NCI-H446 (cell line): ENCODE measurements at regions not wholly inside any gene's neighbourhood (a gene's known extent, or its start where the extent isn't known, plus 50 kb on each side); places are given as distances from the start of the nearest gene placed in this dataset.
"Not testable (repeated sequence)": the region's sequence is repeated elsewhere in the genome, so short reads cannot be mapped to it uniquely, and the experiment has no call there.

Experiments used
- DNase-seq, 2 experiments: peaks; one replicate each; lab custom pipeline; 2025; lab: John Stamatoyannopoulos, UW

GRCh38 chr12:116430911-116431565 lies 128.1 kb upstream of the MAP1LC3B2 start:
- no peak for DNase-seq

GRCh38 chr12:116431677-116432300 lies 127.4 kb upstream of the MAP1LC3B2 start:
- no peak for DNase-seq

- peak; percentile 74 to 88 for DNase-seq
Measured at GRCh38 chr12:116432314-116432750, 126.8 kb upstream of the MAP1LC3B2 start.

GRCh38 chr12:116433249-116433648 lies 125.9 kb upstream of the MAP1LC3B2 start:
- DNase-seq = no peak

- DNase-seq = peak in 1 of 2 experiments; percentile 10
Measured at GRCh38 chr12:116434155-116435011, 124.8 kb upstream of the MAP1LC3B2 start.

GRCh38 chr12:116435984-116436383 lies 123.2 kb upstream of the MAP1LC3B2 start:
- no peak for DNase-seq

GRCh38 chr12:116436561-116437249 lies 122.5 kb upstream of the MAP1LC3B2 start:
- DNase-seq = no peak

GRCh38 chr12:116441292-116441691 lies 117.9 kb upstream of the MAP1LC3B2 start:
- DNase-seq = no peak

GRCh38 chr12:116442304-116442703 lies 116.9 kb upstream of the MAP1LC3B2 start:
- no peak for DNase-seq

- no peak for DNase-seq
Measured at GRCh38 chr12:116442946-116443345, 116.2 kb upstream of the MAP1LC3B2 start.

GRCh38 chr12:116443821-116444589 lies 115.2 kb upstream of the MAP1LC3B2 start:
- DNase-seq = no peak

- DNase-seq = no peak
Measured at GRCh38 chr12:116444590-116444943, 114.6 kb upstream of the MAP1LC3B2 start.

GRCh38 chr12:116448165-116448739 lies 110.9 kb upstream of the MAP1LC3B2 start:
- DNase-seq = no peak

GRCh38 chr12:116450406-116450910 lies 108.7 kb upstream of the MAP1LC3B2 start:
- DNase-seq = no peak

GRCh38 chr12:116452975-116453374 lies 106.2 kb upstream of the MAP1LC3B2 start:
- DNase-seq = not testable (repeated sequence)

GRCh38 chr12:116453631-116454030 lies 105.5 kb upstream of the MAP1LC3B2 start:
- DNase-seq = no peak

GRCh38 chr12:116454076-116454475 lies 105.1 kb upstream of the MAP1LC3B2 start:
- DNase-seq = no peak

GRCh38 chr12:116454950-116455447 lies 104.2 kb upstream of the MAP1LC3B2 start:
- no peak for DNase-seq

GRCh38 chr12:116455540-116456329 lies 103.4 kb upstream of the MAP1LC3B2 start:
- DNase-seq = peak in 1 of 2 experiments; percentile 20
